DOHH2 (cell line): ENCODE measurements at regions not wholly inside any gene's neighbourhood (a gene's known extent, or its start where the extent isn't known, plus 50 kb on each side); places are given as distances from the start of the nearest gene placed in this dataset.

ENCODE experiments used
- CTCF ChIP-seq: fragments of 200-600 bp; sonication (generic); IDR thresholded peaks from one replicate; pipeline ENCODE4 v1.5.1; 2014; ENCODE audit warnings: antibody characterized with exemption, mild to moderate bottlenecking, low read depth, low read length; ENCODE audit not compliant: poor library complexity, severe bottlenecking
- EZH2phosphoT487 ChIP-seq: fragments of 200-600 bp; sonication (generic); IDR thresholded peaks from 2 replicates; pipeline ENCODE4 v1.6.1; 2017; ENCODE audit warnings: borderline replicate concordance, mild to moderate bottlenecking, antibody characterized with exemption, low read length, moderate library complexity, mixed read lengths

- TF ChIP-seq CTCF: no peak
- TF ChIP-seq EZH2phosphoT487: no peak
Measured at GRCh38 chr5:38714240-38714639, 131.6 kb upstream of the OSMR start.
